CD8-positive, alpha-beta memory T cell (primary cell): ENCODE measurements at regions not wholly inside any gene's neighbourhood (a gene's known extent, or its start where the extent isn't known, plus 50 kb on each side); places are given as distances from the start of the nearest gene placed in this dataset.
A peak's percentile ranks its signal among the peaks of the same experiment; 100 is the strongest.
"Not testable (repeated sequence)": the region's sequence is repeated elsewhere in the genome, so short reads cannot be mapped to it uniquely, and the experiment has no call there.

Source experiments
- CTCF ChIA-PET: fragments of 350-600 bp; sonication (Branson Sonifier 250); formaldehyde crosslinking; loops from one replicate; lab custom pipeline; 2021; ENCODE audit warnings: antibody characterized with exemption; lab: Charles Lee
- POLR2A ChIA-PET: fragments of 350-600 bp; sonication (Branson Sonifier 250); formaldehyde crosslinking; loops from one replicate; lab custom pipeline; 2021; ENCODE audit warnings: antibody characterized with exemption; lab: Charles Lee
- DNase-seq, 5 donors: peaks; one replicate each; pipeline versions ENCODE4 v3.0.0 to v3.0.0-alpha.2; 2020 to 2022; ENCODE audit warnings: mixed read lengths in 1 of 5
- H3K27ac ChIP-seq: one replicate; pipeline ENCODE4 v1.7.0; 2013; ENCODE audit warnings: low read depth, mild to moderate bottlenecking, low read length, moderate library complexity
- H3K27me3 ChIP-seq: 2 replicates; pipeline ENCODE4 v1.7.0; 2013; ENCODE audit warnings: low read length, mild to moderate bottlenecking; ENCODE audit not compliant: insufficient read depth, poor library complexity, severe bottlenecking
- H3K36me3 ChIP-seq: 2 replicates; pipeline ENCODE4 v1.7.0; 2013; ENCODE audit warnings: mild to moderate bottlenecking, low read length, moderate library complexity; ENCODE audit not compliant: insufficient read depth
- H3K4me1 ChIP-seq: 2 replicates; pipeline ENCODE4 v1.7.0; 2013; ENCODE audit warnings: mild to moderate bottlenecking, low read length, moderate library complexity; ENCODE audit not compliant: insufficient read depth
- H3K4me3 ChIP-seq: 2 replicates; pipeline ENCODE4 v1.7.0; 2013; ENCODE audit warnings: mild to moderate bottlenecking, low read length
- H3K9me3 ChIP-seq: 2 replicates; pipeline ENCODE4 v1.7.0; 2013; ENCODE audit warnings: mild to moderate bottlenecking, low read length
- H3K27ac Mint-ChIP-seq, 8 donors: one replicate each; pipeline ENCODE4 v1.8.0; 2020 to 2021; ENCODE audit warnings: mixed read lengths in 8 of 8, mild to moderate bottlenecking in 6 of 8, inconsistent platforms in 3 of 8, moderate library complexity in 3 of 8
- H3K27me3 Mint-ChIP-seq, 2 donors: one replicate each; pipeline ENCODE4 v1.8.0; 2020 to 2021; ENCODE audit warnings: mixed read lengths in 2 of 2, mild to moderate bottlenecking in 1 of 2, moderate library complexity in 1 of 2
- H3K36me3 Mint-ChIP-seq, 3 donors: one replicate each; pipeline ENCODE4 v1.8.0; 2020 to 2021; ENCODE audit warnings: mixed read lengths in 3 of 3, inconsistent platforms in 1 of 3, mild to moderate bottlenecking in 1 of 3
- H3K4me1 Mint-ChIP-seq, 3 donors: one replicate each; pipeline ENCODE4 v1.8.0; 2020 to 2021; ENCODE audit warnings: mixed read lengths in 3 of 3, inconsistent platforms in 1 of 3, mild to moderate bottlenecking in 1 of 3
- H3K4me3 Mint-ChIP-seq, 7 donors: one replicate each; pipeline ENCODE4 v1.8.0; 2020 to 2021; ENCODE audit warnings: mixed read lengths in 7 of 7, mild to moderate bottlenecking in 6 of 7, moderate library complexity in 4 of 7, inconsistent platforms in 2 of 7
- H3K9me3 Mint-ChIP-seq, 5 donors: one replicate each; pipeline ENCODE4 v1.8.0; 2020 to 2022; ENCODE audit warnings: mixed read lengths in 5 of 5, mild to moderate bottlenecking in 3 of 5, moderate library complexity in 2 of 5, inconsistent platforms in 1 of 5

GRCh38 chr10:118871244-118871865 lies 116.6 kb upstream of the CACUL1 start:
- Mint-ChIP-seq H3K27ac (peak overlapping the region in 1 of 8 donors; percentile 55), H3K4me1 (no peaks in the 10 kb centered on the region), H3K36me3 (peaks cover 0 to 13% (median 0%) of the 10 kb centered on the region in 3 donors), H3K4me3 (no peak overlapping the region), H3K27me3 (peaks cover 26 to 66% of the 10 kb centered on the region in 2 donors), H3K9me3 (peaks cover 2 to 10% (median 4%) of the 10 kb centered on the region in 5 donors)
- no peaks in the 10 kb centered on the region for H3K36me3 ChIP-seq
- H3K4me3 ChIP-seq = no peak overlapping the region
- DNase-seq = no peak
- H3K27me3 ChIP-seq = peaks cover 15% of the 10 kb centered on the region
- H3K9me3 ChIP-seq = no peaks in the 10 kb centered on the region
- CTCF ChIA-PET = no interaction called here
- H3K4me1 ChIP-seq = no peaks in the 10 kb centered on the region
- POLR2A ChIA-PET = no interaction called here
- no peak overlapping the region for H3K27ac ChIP-seq

DNA sequence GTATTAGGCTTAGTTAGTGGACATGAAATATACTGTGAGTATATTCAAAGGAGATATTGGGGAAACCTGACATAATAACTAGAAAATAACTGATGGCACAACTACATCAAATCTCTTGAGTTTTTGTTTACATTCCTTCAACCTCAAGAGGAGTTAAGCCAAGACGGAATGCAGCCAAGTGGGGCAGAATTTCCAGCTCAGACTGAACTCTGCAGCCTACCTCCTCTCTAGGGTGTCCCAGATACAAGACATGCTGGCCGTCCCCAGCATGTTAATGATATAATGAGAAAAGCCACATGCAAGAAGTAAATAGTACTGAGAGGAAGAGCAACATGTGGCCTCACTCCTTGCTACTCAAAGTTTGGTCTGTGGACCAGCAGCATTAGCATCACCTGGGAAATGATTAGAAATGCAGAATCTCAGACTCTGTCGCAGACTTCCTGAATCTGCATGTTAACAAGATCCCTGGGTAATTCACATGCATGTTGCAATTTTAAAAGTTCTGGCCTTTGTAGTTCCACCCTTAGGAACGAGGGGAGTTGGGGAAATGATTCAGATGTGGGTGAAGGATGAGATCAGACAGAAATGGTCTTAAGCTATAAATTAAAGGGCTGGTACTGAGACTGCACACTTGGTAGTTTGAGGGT lies 118.4 kb upstream of the CACUL1 start:
- no peaks in the 10 kb centered on the region for H3K36me3 ChIP-seq
- POLR2A ChIA-PET = no interaction called here
- no peaks in the 10 kb centered on the region for H3K4me1 ChIP-seq

GRCh38 chr10:118873738-118874105 lies 119.0 kb upstream of the CACUL1 start:
- H3K36me3 Mint-ChIP-seq = peaks cover 0 to 13% (median 0%) of the 10 kb centered on the region in 3 donors
- no peak for DNase-seq
- peaks cover 26 to 62% of the 10 kb centered on the region in 2 donors for H3K27me3 Mint-ChIP-seq
- H3K4me3 Mint-ChIP-seq = no peak overlapping the region
- no peak overlapping the region for H3K27ac Mint-ChIP-seq
- no peaks in the 10 kb centered on the region for H3K4me1 Mint-ChIP-seq
- POLR2A ChIA-PET = no interaction called here
- CTCF ChIA-PET = no interaction called here
- H3K27ac ChIP-seq = no peak overlapping the region
- H3K4me3 ChIP-seq = no peak overlapping the region
- H3K27me3 ChIP-seq = peaks cover 13% of the 10 kb centered on the region
- peaks cover 4 to 13% (median 9%) of the 10 kb centered on the region in 5 donors for H3K9me3 Mint-ChIP-seq
- H3K9me3 ChIP-seq = no peaks in the 10 kb centered on the region
- no peaks in the 10 kb centered on the region for H3K4me1 ChIP-seq
- no peaks in the 10 kb centered on the region for H3K36me3 ChIP-seq

More for the DNA sequence above, 118.4 kb upstream of the CACUL1 start:
- Mint-ChIP-seq H3K9me3 (peaks cover 4 to 13% (median 9%) of the 10 kb centered on the region in 5 donors), H3K4me1 (no peaks in the 10 kb centered on the region), H3K27me3 (peaks cover 26 to 62% of the 10 kb centered on the region in 2 donors), H3K4me3 (no peak overlapping the region), H3K27ac (no peak overlapping the region), H3K36me3 (peaks cover 0 to 13% (median 0%) of the 10 kb centered on the region in 3 donors)
- CTCF ChIA-PET = no interaction called here
- DNase-seq = no peak
- Histone ChIP-seq H3K27me3 (peaks cover 15% of the 10 kb centered on the region), H3K27ac (no peak overlapping the region), H3K9me3 (no peaks in the 10 kb centered on the region), H3K4me3 (no peak overlapping the region)

GRCh38 chr10:118874171-118874570 lies 119.4 kb upstream of the CACUL1 start:
- no peaks in the 10 kb centered on the region for H3K9me3 ChIP-seq
- Mint-ChIP-seq H3K4me3 (no peak overlapping the region), H3K27ac (no peak overlapping the region), H3K36me3 (peaks cover 0 to 13% (median 0%) of the 10 kb centered on the region in 3 donors), H3K27me3 (peaks cover 26 to 62% of the 10 kb centered on the region in 2 donors), H3K9me3 (peaks cover 4 to 13% (median 9%) of the 10 kb centered on the region in 5 donors), H3K4me1 (no peaks in the 10 kb centered on the region)
- POLR2A ChIA-PET = no interaction called here
- H3K27me3 ChIP-seq = peaks cover 9% of the 10 kb centered on the region
- DNase-seq = no peak
- no peaks in the 10 kb centered on the region for H3K4me1 ChIP-seq
- H3K4me3 ChIP-seq = no peak overlapping the region
- H3K27ac ChIP-seq = no peak overlapping the region
- H3K36me3 ChIP-seq = no peaks in the 10 kb centered on the region
- CTCF ChIA-PET = no interaction called here

- POLR2A ChIA-PET = no interaction called here
- CTCF ChIA-PET = no interaction called here
- DNase-seq = no peak
- Histone ChIP-seq H3K27me3 (peaks cover 9% of the 10 kb centered on the region), H3K9me3 (no peaks in the 10 kb centered on the region), H3K4me3 (no peak overlapping the region), H3K27ac (no peak overlapping the region), H3K36me3 (no peaks in the 10 kb centered on the region), H3K4me1 (no peaks in the 10 kb centered on the region)
- Mint-ChIP-seq H3K4me1 (no peaks in the 10 kb centered on the region), H3K9me3 (peaks cover 4 to 13% (median 9%) of the 10 kb centered on the region in 5 donors), H3K4me3 (no peak overlapping the region), H3K27ac (no peak overlapping the region), H3K27me3 (peaks cover 26 to 61% of the 10 kb centered on the region in 2 donors), H3K36me3 (peaks cover 0 to 13% (median 0%) of the 10 kb centered on the region in 3 donors)
Observed at GRCh38 chr10:118875087-118875486, 120.3 kb upstream of the CACUL1 start.

GRCh38 chr10:118882741-118883140 lies 128.0 kb upstream of the CACUL1 start:
- H3K36me3 ChIP-seq = no peaks in the 10 kb centered on the region
- Mint-ChIP-seq H3K4me1 (no peaks in the 10 kb centered on the region), H3K27me3 (peaks cover 0 to 19% of the 10 kb centered on the region in 2 donors), H3K9me3 (no peaks in the 10 kb centered on the region), H3K4me3 (no peak overlapping the region), H3K27ac (no peak overlapping the region), H3K36me3 (no peaks in the 10 kb centered on the region)
- no peaks in the 10 kb centered on the region for H3K4me1 ChIP-seq
- H3K9me3 ChIP-seq = no peaks in the 10 kb centered on the region
- ChIA-PET CTCF (no interaction called here), POLR2A (no interaction called here)
- no peak overlapping the region for H3K27ac ChIP-seq
- no peaks in the 10 kb centered on the region for H3K27me3 ChIP-seq
- H3K4me3 ChIP-seq = no peak overlapping the region
- DNase-seq = no peak

DNA sequence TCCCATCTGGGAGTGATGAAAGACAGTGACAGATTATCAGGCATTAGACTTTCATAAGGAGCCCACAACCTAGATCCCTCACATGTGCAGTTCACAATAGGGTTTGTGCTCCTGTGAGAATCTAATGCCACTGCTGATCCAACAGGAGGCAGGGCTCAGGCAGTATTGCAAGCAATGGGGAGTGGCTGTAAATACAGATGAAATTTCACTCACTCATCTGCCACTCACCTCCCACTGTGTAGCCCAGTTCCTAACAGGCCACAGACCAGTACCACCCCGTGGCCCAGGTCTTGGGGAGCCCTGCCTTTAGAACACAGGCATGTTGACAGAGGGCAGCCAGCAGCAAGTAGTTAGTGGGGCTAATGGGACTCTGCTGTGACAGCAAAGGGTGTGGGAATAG lies 137.3 kb upstream of the NANOS1 start:
- Histone ChIP-seq H3K27ac (no peak overlapping the region), H3K4me1 (no peaks in the 10 kb centered on the region), H3K36me3 (no peaks in the 10 kb centered on the region), H3K4me3 (no peak overlapping the region), H3K27me3 (no peaks in the 10 kb centered on the region), H3K9me3 (no peaks in the 10 kb centered on the region)
- CTCF ChIA-PET = no interaction called here
- Mint-ChIP-seq H3K27ac (no peak overlapping the region), H3K27me3 (peaks cover 16 to 31% of the 10 kb centered on the region in 2 donors), H3K9me3 (peaks cover 0 to 13% (median 9%) of the 10 kb centered on the region in 5 donors), H3K36me3 (peaks cover 0 to 4% (median 0%) of the 10 kb centered on the region in 3 donors), H3K4me1 (no peaks in the 10 kb centered on the region), H3K4me3 (no peak overlapping the region)
- POLR2A ChIA-PET = no interaction called here
- DNase-seq = no peak

GRCh38 chr10:118894891-118895290 lies 134.6 kb upstream of the NANOS1 start:
- H3K27ac Mint-ChIP-seq, DNase-seq, H3K36me3 Mint-ChIP-seq, H3K36me3 ChIP-seq, POLR2A ChIA-PET, H3K27me3 ChIP-seq, CTCF ChIA-PET, H3K4me3 Mint-ChIP-seq, H3K4me3 ChIP-seq, H3K27ac ChIP-seq, H3K4me1 Mint-ChIP-seq, H3K4me1 ChIP-seq, H3K9me3 ChIP-seq: not testable (repeated sequence)
- peaks cover 7 to 22% of the 10 kb centered on the region in 2 donors for H3K27me3 Mint-ChIP-seq
- peaks cover 0 to 13% (median 9%) of the 10 kb centered on the region in 5 donors for H3K9me3 Mint-ChIP-seq
